ENCODE measurements at regions not wholly inside any gene's neighbourhood (a gene's known extent, or its start where the extent isn't known, plus 50 kb on each side); places are given as distances from the start of the nearest gene placed in this dataset.
A peak's percentile ranks its signal among the peaks of the same experiment; 100 is the strongest.

DNA sequence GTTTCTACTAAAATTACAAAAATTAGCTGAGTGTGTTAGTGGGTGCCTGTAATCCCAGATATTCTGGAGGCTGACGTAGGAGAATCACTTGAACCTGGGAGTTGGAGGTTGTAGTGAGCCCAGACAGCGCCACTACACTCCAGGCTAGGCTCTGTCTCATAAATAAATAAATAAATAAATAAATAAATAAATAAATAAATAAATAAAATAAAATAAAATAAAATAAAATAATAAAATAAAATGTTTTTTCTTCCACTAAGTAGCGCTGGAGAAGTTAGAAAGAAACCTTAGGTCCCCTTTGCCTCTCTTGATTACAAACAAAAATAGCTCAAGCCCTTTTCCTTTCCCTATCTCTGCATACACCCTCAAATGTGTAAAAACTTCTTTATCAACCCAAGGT, 525.9 kb downstream of the IPMK start (continued):
- TF ChIP-seq, protein P1, sequence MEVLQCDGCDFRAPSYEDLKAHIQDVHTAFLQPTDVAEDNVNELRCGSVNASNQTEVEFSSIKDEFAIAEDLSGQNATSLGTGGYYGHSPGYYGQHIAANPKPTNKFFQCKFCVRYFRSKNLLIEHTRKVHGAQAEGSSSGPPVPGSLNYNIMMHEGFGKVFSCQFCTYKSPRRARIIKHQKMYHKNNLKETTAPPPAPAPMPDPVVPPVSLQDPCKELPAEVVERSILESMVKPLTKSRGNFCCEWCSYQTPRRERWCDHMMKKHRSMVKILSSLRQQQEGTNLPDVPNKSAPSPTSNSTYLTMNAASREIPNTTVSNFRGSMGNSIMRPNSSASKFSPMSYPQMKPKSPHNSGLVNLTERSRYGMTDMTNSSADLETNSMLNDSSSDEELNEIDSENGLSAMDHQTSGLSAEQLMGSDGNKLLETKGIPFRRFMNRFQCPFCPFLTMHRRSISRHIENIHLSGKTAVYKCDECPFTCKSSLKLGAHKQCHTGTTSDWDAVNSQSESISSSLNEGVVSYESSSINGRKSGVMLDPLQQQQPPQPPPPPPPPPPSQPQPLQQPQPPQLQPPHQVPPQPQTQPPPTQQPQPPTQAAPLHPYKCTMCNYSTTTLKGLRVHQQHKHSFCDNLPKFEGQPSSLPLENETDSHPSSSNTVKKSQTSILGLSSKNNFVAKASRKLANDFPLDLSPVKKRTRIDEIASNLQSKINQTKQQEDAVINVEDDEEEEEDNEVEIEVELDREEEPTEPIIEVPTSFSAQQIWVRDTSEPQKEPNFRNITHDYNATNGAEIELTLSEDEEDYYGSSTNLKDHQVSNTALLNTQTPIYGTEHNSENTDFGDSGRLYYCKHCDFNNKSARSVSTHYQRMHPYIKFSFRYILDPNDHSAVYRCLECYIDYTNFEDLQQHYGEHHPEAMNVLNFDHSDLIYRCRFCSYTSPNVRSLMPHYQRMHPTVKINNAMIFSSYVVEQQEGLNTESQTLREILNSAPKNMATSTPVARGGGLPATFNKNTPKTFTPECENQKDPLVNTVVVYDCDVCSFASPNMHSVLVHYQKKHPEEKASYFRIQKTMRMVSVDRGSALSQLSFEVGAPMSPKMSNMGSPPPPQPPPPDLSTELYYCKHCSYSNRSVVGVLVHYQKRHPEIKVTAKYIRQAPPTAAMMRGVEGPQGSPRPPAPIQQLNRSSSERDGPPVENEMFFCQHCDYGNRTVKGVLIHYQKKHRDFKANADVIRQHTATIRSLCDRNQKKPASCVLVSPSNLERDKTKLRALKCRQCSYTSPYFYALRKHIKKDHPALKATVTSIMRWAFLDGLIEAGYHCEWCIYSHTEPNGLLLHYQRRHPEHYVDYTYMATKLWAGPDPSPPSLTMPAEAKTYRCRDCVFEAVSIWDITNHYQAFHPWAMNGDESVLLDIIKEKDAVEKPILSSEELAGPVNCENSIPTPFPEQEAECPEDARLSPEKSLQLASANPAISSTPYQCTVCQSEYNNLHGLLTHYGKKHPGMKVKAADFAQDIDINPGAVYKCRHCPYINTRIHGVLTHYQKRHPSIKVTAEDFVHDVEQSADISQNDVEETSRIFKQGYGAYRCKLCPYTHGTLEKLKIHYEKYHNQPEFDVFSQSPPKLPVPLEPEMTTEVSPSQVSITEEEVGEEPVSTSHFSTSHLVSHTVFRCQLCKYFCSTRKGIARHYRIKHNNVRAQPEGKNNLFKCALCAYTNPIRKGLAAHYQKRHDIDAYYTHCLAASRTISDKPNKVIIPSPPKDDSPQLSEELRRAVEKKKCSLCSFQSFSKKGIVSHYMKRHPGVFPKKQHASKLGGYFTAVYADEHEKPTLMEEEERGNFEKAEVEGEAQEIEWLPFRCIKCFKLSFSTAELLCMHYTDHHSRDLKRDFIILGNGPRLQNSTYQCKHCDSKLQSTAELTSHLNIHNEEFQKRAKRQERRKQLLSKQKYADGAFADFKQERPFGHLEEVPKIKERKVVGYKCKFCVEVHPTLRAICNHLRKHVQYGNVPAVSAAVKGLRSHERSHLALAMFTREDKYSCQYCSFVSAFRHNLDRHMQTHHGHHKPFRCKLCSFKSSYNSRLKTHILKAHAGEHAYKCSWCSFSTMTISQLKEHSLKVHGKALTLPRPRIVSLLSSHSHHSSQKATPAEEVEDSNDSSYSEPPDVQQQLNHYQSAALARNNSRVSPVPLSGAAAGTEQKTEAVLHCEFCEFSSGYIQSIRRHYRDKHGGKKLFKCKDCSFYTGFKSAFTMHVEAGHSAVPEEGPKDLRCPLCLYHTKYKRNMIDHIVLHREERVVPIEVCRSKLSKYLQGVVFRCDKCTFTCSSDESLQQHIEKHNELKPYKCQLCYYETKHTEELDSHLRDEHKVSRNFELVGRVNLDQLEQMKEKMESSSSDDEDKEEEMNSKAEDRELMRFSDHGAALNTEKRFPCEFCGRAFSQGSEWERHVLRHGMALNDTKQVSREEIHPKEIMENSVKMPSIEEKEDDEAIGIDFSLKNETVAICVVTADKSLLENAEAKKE (CRISPR knock-in tag; IDR thresholded peaks at IDR 0.05): no peak
- TF ChIP-seq EZH2 (IDR thresholded peaks at IDR 0.05; ENCODE audit: low read depth, unreplicated experiment): no peak

GRCh38 chr10:57723305-57723704, 544.4 kb downstream of the IPMK start:
- DNase-seq (ENCODE audit: low spot score) (peak; percentile 50), ATAC-seq (peak; percentile 40; the same call in 2 of the 3 replicates)
- Histone ChIP-seq H3K4me3 (no peak overlapping the region), H3K27ac (ENCODE audit: low read depth) (no peak overlapping the region), H4K20me1 (replicated peaks; ENCODE audit: insufficient read depth) (no peaks in the 10 kb centered on the region), H3K36me3 (ENCODE audit: insufficient read depth) (no peaks in the 10 kb centered on the region), H3F3A (replicated peaks; ENCODE audit: low read depth) (no peaks in the 10 kb centered on the region), H3K27me3 (ENCODE audit: insufficient read depth) (no peaks in the 10 kb centered on the region), H3K4me2 (no peak overlapping the region), H3K9me2 (ENCODE audit: insufficient read depth) (0 out of 2 replicates have a peak, but pooled peaks cover 5% of the 10 kb centered on the region), H2AFZ (no peak overlapping the region), H3K4me1 (ENCODE audit: insufficient read depth) (no peaks in the 10 kb centered on the region), H3K79me2 (replicated peaks; ENCODE audit: insufficient read depth) (no peaks in the 10 kb centered on the region)
- no peak overlapping the region for H3K27ac Mint-ChIP-seq
- H3K4me3 Mint-ChIP-seq: no peak overlapping the region
- TF ChIP-seq NANOG (IDR thresholded peaks at IDR 0.05; ENCODE audit: borderline replicate concordance) (peak; percentile 41; the same call in 1 of the 2 replicates), ZNF331 (CRISPR knock-in tag; IDR thresholded peaks at IDR 0.05; ENCODE audit: low read depth) (no peak)
- TF ChIP-seq, protein P2, sequence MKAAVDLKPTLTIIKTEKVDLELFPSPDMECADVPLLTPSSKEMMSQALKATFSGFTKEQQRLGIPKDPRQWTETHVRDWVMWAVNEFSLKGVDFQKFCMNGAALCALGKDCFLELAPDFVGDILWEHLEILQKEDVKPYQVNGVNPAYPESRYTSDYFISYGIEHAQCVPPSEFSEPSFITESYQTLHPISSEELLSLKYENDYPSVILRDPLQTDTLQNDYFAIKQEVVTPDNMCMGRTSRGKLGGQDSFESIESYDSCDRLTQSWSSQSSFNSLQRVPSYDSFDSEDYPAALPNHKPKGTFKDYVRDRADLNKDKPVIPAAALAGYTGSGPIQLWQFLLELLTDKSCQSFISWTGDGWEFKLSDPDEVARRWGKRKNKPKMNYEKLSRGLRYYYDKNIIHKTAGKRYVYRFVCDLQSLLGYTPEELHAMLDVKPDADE (IDR thresholded peaks at IDR 0.05): no peak
- peaks cover 17% of the 10 kb centered on the region for H3K4me1 Mint-ChIP-seq
- H3K36me3 Mint-ChIP-seq (ENCODE audit: low read depth): peaks cover 25% of the 10 kb centered on the region; the same call in 2 of the 3 replicates
- no peaks in the 10 kb centered on the region for H3K27me3 Mint-ChIP-seq (ENCODE audit: insufficient read depth, low read depth, poor library complexity)
- H3K9me3 Mint-ChIP-seq: peaks cover 18% of the 10 kb centered on the region; the same call in 2 of the 3 replicates
